ENCODE measurements at regions not wholly inside any gene's neighbourhood (a gene's known extent, or its start where the extent isn't known, plus 50 kb on each side); places are given as distances from the start of the nearest gene placed in this dataset.

DNA sequence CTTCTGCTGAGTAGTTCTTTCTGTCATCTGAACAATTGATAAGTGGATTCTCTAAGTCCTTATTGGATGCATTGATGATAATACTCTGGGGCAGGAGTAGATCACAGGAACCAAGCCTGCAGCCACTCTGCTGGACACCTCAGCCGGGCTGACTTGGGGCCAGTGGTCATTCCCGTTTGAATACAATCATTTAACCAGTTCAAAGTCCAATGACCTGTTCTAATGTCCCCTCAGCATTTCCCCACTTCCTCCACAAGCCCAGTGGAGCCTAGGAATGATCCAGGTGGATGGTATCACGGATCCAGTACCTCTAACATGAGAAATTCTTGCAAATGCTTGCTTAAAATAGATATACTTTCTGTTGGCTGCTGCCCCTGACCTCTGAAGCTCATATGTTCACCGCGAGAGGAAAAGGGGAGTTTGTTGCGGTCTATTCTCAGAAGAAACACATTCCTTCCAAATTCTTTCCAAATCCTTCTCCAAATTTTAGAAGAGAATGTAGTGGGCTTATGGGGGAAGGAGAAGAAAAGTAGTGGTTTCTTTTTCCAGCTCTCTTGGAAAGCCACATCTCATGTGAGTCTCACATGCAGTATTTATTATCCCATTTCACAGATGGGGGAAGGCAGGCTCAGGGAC, 170.9 kb downstream of the INHBB start:
- H3K36me3 Mint-ChIP-seq (ENCODE audit: low read depth, unreplicated experiment): no peaks in the 10 kb centered on the region
- peaks cover 73% of the 10 kb centered on the region for H3K27me3 Mint-ChIP-seq (ENCODE audit: low read depth, unreplicated experiment)
- H2AFZ ChIP-seq (ENCODE audit: low read depth, low read length): no peak overlapping the region
- H3K4me3 ChIP-seq (ENCODE audit: insufficient read depth, low read depth, low read length): no peak overlapping the region
- H3K79me2 ChIP-seq (ENCODE audit: insufficient read depth, low read length): no peaks in the 10 kb centered on the region
- DNase-seq (ENCODE audit: low read depth): no peak
- H3K4me1 Mint-ChIP-seq (ENCODE audit: low read depth, unreplicated experiment): peaks cover 2% of the 10 kb centered on the region
- H3K4me2 ChIP-seq (ENCODE audit: low read length): no peak overlapping the region
- H3K36me3 ChIP-seq (ENCODE audit: insufficient read depth, low read length): no peaks in the 10 kb centered on the region
- H3K9ac ChIP-seq (ENCODE audit: low read length): no peak overlapping the region
- H4K20me1 ChIP-seq (ENCODE audit: insufficient read depth, low read length): no peaks in the 10 kb centered on the region
- TF ChIP-seq EZH2 (IDR thresholded peaks at IDR 0.05; ENCODE audit: insufficient read depth, low read length): no peak
- TF ChIP-seq, protein P1, sequence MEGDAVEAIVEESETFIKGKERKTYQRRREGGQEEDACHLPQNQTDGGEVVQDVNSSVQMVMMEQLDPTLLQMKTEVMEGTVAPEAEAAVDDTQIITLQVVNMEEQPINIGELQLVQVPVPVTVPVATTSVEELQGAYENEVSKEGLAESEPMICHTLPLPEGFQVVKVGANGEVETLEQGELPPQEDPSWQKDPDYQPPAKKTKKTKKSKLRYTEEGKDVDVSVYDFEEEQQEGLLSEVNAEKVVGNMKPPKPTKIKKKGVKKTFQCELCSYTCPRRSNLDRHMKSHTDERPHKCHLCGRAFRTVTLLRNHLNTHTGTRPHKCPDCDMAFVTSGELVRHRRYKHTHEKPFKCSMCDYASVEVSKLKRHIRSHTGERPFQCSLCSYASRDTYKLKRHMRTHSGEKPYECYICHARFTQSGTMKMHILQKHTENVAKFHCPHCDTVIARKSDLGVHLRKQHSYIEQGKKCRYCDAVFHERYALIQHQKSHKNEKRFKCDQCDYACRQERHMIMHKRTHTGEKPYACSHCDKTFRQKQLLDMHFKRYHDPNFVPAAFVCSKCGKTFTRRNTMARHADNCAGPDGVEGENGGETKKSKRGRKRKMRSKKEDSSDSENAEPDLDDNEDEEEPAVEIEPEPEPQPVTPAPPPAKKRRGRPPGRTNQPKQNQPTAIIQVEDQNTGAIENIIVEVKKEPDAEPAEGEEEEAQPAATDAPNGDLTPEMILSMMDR (IDR thresholded peaks at IDR 0.05; ENCODE audit: insufficient read depth, low read depth, low read length): no peak
- FAIRE-seq: no peak
- H3K4me3 Mint-ChIP-seq (ENCODE audit: unreplicated experiment): no peak overlapping the region
- H3K4me1 ChIP-seq (ENCODE audit: insufficient read depth, low read length): no peaks in the 10 kb centered on the region
- H3K27ac ChIP-seq (ENCODE audit: low read depth, low read length): no peak overlapping the region
- H3K9me3 ChIP-seq (ENCODE audit: insufficient read depth, low read depth, low read length): no peaks in the 10 kb centered on the region
- H3K9me3 Mint-ChIP-seq (ENCODE audit: unreplicated experiment): peaks cover 6% of the 10 kb centered on the region
- H3K27me3 ChIP-seq (ENCODE audit: insufficient read depth, low read length): peaks cover 48% of the 10 kb centered on the region
- peak overlapping the region; percentile 26 for H3K27ac Mint-ChIP-seq (ENCODE audit: unreplicated experiment)

GRCh38 chr2:120517751-120518469, 172.0 kb downstream of the INHBB start:
- DNase-seq (ENCODE audit: low read depth) (no peak), FAIRE-seq (no peak)
- Histone ChIP-seq H4K20me1 (ENCODE audit: insufficient read depth, low read length) (no peaks in the 10 kb centered on the region), H3K79me2 (ENCODE audit: insufficient read depth, low read length) (no peaks in the 10 kb centered on the region), H3K36me3 (ENCODE audit: insufficient read depth, low read length) (no peaks in the 10 kb centered on the region), H3K27me3 (ENCODE audit: insufficient read depth, low read length) (peaks cover 50% of the 10 kb centered on the region), H3K9ac (ENCODE audit: low read length) (no peak overlapping the region), H3K27ac (ENCODE audit: low read depth, low read length) (no peak overlapping the region), H3K9me3 (ENCODE audit: insufficient read depth, low read depth, low read length) (no peaks in the 10 kb centered on the region), H3K4me2 (ENCODE audit: low read length) (no peak overlapping the region), H3K4me1 (ENCODE audit: insufficient read depth, low read length) (no peaks in the 10 kb centered on the region), H3K4me3 (ENCODE audit: insufficient read depth, low read depth, low read length) (no peak overlapping the region), H2AFZ (ENCODE audit: low read depth, low read length) (no peak overlapping the region)
- Mint-ChIP-seq H3K9me3 (ENCODE audit: unreplicated experiment) (peaks cover 6% of the 10 kb centered on the region), H3K27ac (ENCODE audit: unreplicated experiment) (no peak overlapping the region), H3K27me3 (ENCODE audit: low read depth, unreplicated experiment) (peaks cover 77% of the 10 kb centered on the region), H3K36me3 (ENCODE audit: low read depth, unreplicated experiment) (no peaks in the 10 kb centered on the region), H3K4me3 (ENCODE audit: unreplicated experiment) (no peak overlapping the region), H3K4me1 (ENCODE audit: low read depth, unreplicated experiment) (peaks cover 2% of the 10 kb centered on the region)
- TF ChIP-seq, protein P1 (IDR thresholded peaks at IDR 0.05; ENCODE audit: insufficient read depth, low read depth, low read length): no peak
- no peak for TF ChIP-seq EZH2 (IDR thresholded peaks at IDR 0.05; ENCODE audit: insufficient read depth, low read length)

DNA sequence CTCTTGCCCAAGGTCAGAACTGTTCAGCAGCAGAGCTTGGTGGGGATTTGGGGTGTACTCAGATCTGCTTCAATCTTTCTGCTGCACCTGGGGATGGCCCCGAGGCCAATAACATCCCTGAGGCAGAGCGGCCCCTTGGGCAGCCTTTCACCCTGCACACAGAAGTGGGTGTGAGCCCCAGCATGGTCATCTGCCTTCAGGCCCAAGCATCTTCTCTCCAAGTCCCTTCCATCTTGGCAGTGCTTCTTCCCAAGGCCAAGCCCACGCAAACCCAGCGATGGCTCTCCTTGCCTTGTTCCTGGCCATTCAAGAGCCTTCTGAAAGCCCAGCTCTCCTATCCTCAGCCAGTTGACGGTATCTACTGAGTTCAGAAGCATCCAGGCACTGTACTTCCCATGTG, 172.9 kb downstream of the INHBB start:
- no peaks in the 10 kb centered on the region for H3K36me3 ChIP-seq (ENCODE audit: insufficient read depth, low read length)
- H3K9ac ChIP-seq (ENCODE audit: low read length): no peak overlapping the region
- FAIRE-seq (no peak), DNase-seq (ENCODE audit: low read depth) (no peak)
- Mint-ChIP-seq H3K4me3 (ENCODE audit: unreplicated experiment) (no peak overlapping the region), H3K36me3 (ENCODE audit: low read depth, unreplicated experiment) (no peaks in the 10 kb centered on the region), H3K9me3 (ENCODE audit: unreplicated experiment) (peaks cover 6% of the 10 kb centered on the region), H3K27me3 (ENCODE audit: low read depth, unreplicated experiment) (peaks cover 83% of the 10 kb centered on the region), H3K4me1 (ENCODE audit: low read depth, unreplicated experiment) (peaks cover 2% of the 10 kb centered on the region), H3K27ac (ENCODE audit: unreplicated experiment) (no peak overlapping the region)
- H3K4me3 ChIP-seq (ENCODE audit: insufficient read depth, low read depth, low read length): no peak overlapping the region
- TF ChIP-seq EZH2 (IDR thresholded peaks at IDR 0.05; ENCODE audit: insufficient read depth, low read length): no peak
- TF ChIP-seq, protein P1 (IDR thresholded peaks at IDR 0.05; ENCODE audit: insufficient read depth, low read depth, low read length): no peak
- no peak overlapping the region for H2AFZ ChIP-seq (ENCODE audit: low read depth, low read length)
- H3K9me3 ChIP-seq (ENCODE audit: insufficient read depth, low read depth, low read length): no peaks in the 10 kb centered on the region
- H3K27ac ChIP-seq (ENCODE audit: low read depth, low read length): no peak overlapping the region
- peaks cover 57% of the 10 kb centered on the region for H3K27me3 ChIP-seq (ENCODE audit: insufficient read depth, low read length)
- H3K4me1 ChIP-seq (ENCODE audit: insufficient read depth, low read length): no peaks in the 10 kb centered on the region
- H4K20me1 ChIP-seq (ENCODE audit: insufficient read depth, low read length): no peaks in the 10 kb centered on the region
- H3K4me2 ChIP-seq (ENCODE audit: low read length): no peak overlapping the region
- no peaks in the 10 kb centered on the region for H3K79me2 ChIP-seq (ENCODE audit: insufficient read depth, low read length)

Data from astrocyte (in vitro differentiated cells and primary cell).